HepG2 (cell line): ENCODE measurements at regions not wholly inside any gene's neighbourhood (a gene's known extent, or its start where the extent isn't known, plus 50 kb on each side); places are given as distances from the start of the nearest gene placed in this dataset.

Experiments used
- ATAC-seq: fragments of 200-7000 bp; cut with Tn5 transposase; 3 replicates; pipeline ENCODE4 v1.9.1; 2020; ENCODE audit warnings: mild to moderate bottlenecking, moderate library complexity
- BruUV-seq: library from RNA; stranded (reverse); fragments of 400-500 nt; replicated peaks from 2 replicates; lab custom pipeline; 2021; lab: Mats Ljungman, UMichigan
- CTCF ChIA-PET: fragments of 300-600 bp; formaldehyde crosslinking; extraction: SDS; loops from one replicate; lab custom pipeline; 2021; ENCODE audit warnings: low total read pairs, inconsistent platforms, low intra/inter-chr PET ratio; lab: Yijun Ruan, JAX
- POLR2A ChIA-PET: fragments of 350-600 bp; sonication (Branson Sonifier 250); formaldehyde crosslinking; loops from one replicate; lab custom pipeline; 2020; ENCODE audit warnings: antibody characterized with exemption, inconsistent platforms; lab: Yijun Ruan, JAX
- DNase-seq: peaks from one replicate; pipeline ENCODE4 v3.0.0-alpha.2; 2015; ENCODE audit warnings: low spot score
- FAIRE-seq: peaks from 3 replicates; lab custom pipeline; 2011; peaks lifted over from hg19 to GRCh38; lab: Jason Lieb, UNC
- H2AFZ ChIP-seq: one replicate; pipeline ENCODE4 v1.6.1; 2011; ENCODE audit warnings: low read length, inconsistent platforms
- H3K27ac ChIP-seq: fragments of 300-600 bp; 3 replicates; pipeline ENCODE4 v1.8.0; 2011; ENCODE audit warnings: mixed run types, mild to moderate bottlenecking, mixed read lengths, low read length, inconsistent platforms; ENCODE audit not compliant: insufficient read depth; ENCODE audit errors: extremely low read length
- H3K27me3 ChIP-seq, 2 experiments: fragments of 200-600 bp in 1 of 2; 2 replicates in 1 of 2; 3 replicates in 1 of 2; pipeline versions ENCODE4 v1.6.0 to v1.8.0; 2011; ENCODE audit warnings: low read length in 2 of 2, mild to moderate bottlenecking in 2 of 2, moderate library complexity in 2 of 2, inconsistent platforms in 1 of 2; ENCODE audit not compliant: insufficient read depth in 2 of 2, control insufficient read depth in 1 of 2
- H3K36me3 ChIP-seq, 2 experiments: fragments of 200-600 bp in 1 of 2; replicated peaks in 1 of 2; 2 replicates in 1 of 2; 3 replicates in 1 of 2; pipeline versions ENCODE4 v1.5.1 to v1.8.0; 2011; ENCODE audit warnings: low read length in 2 of 2, inconsistent platforms in 1 of 2; ENCODE audit not compliant: insufficient read depth in 2 of 2, control insufficient read depth in 1 of 2
- H3K4me1 ChIP-seq: 2 replicates; pipeline ENCODE4 v1.5.1; 2012; ENCODE audit warnings: low read length, inconsistent platforms; ENCODE audit not compliant: insufficient read depth
- H3K4me2 ChIP-seq: 2 replicates; pipeline ENCODE4 v1.6.0; 2011; ENCODE audit warnings: low read depth, low read length, inconsistent platforms
- H3K4me3 ChIP-seq, 3 experiments: fragments of 200-600 bp in 1 of 3; sonication (generic), shearing (Covaris generic) in 1 of 3; replicated peaks in 1 of 3; 2 replicates each; pipeline ENCODE4 v1.5.1; 2011 to 2016; ENCODE audit warnings: low read length in 3 of 3, inconsistent platforms in 2 of 3, low read depth in 2 of 3, mild to moderate bottlenecking in 2 of 3, control low read depth in 1 of 3, mixed read lengths in 1 of 3; ENCODE audit not compliant: insufficient read depth in 1 of 3
- H3K79me2 ChIP-seq: one replicate; pipeline ENCODE4 v1.6.1; 2011; ENCODE audit warnings: low read length, inconsistent platforms; ENCODE audit not compliant: insufficient read depth
- H3K9ac ChIP-seq: 2 replicates; pipeline ENCODE4 v1.6.0; 2011; ENCODE audit warnings: mild to moderate bottlenecking, low read depth, low read length, inconsistent platforms; ENCODE audit not compliant: insufficient read depth
- H3K9me3 ChIP-seq: 2 replicates; pipeline ENCODE4 v1.5.1; 2012; ENCODE audit warnings: mild to moderate bottlenecking, low read length
- H4K20me1 ChIP-seq: 2 replicates; pipeline ENCODE4 v1.6.0; 2011; ENCODE audit warnings: inconsistent platforms, mild to moderate bottlenecking, low read length, moderate library complexity; ENCODE audit not compliant: insufficient read depth
- ARID3A ChIP-seq: IDR thresholded peaks from 2 replicates; pipeline ENCODE4 v1.6.1; 2012; ENCODE audit warnings: low read depth, low read length, improper control_type of control experiment
- BRCA1 ChIP-seq: sonication (generic); formaldehyde crosslinking; IDR thresholded peaks from 2 replicates; pipeline ENCODE4 v1.4.0; 2020; ENCODE audit warnings: missing genetic modification reagents
- CBFB ChIP-seq: sonication (generic); formaldehyde crosslinking; IDR thresholded peaks from 2 replicates; pipeline ENCODE4 v1.4.0; 2020; ENCODE audit warnings: missing genetic modification reagents
- HBP1 ChIP-seq: IDR thresholded peaks from 2 replicates; pipeline ENCODE4 v1.6.1; 2016; ENCODE audit warnings: low read depth, control low read depth
- HIC2 ChIP-seq: sonication (generic); formaldehyde crosslinking; IDR thresholded peaks from 2 replicates; pipeline ENCODE4 v1.9.0; 2022; ENCODE audit warnings: low read depth, missing genetic modification reagents
- NFYB ChIP-seq: sonication (generic); formaldehyde crosslinking; IDR thresholded peaks from 2 replicates; pipeline ENCODE4 v1.4.0; 2020; ENCODE audit warnings: missing genetic modification reagents
- NR0B2 ChIP-seq: sonication (generic); formaldehyde crosslinking; IDR thresholded peaks from 2 replicates; pipeline ENCODE4 v1.4.0; 2020; ENCODE audit warnings: mild to moderate bottlenecking, missing genetic modification reagents
- NR3C1 ChIP-seq: sonication (generic); formaldehyde crosslinking; IDR thresholded peaks from 2 replicates; pipeline ENCODE4 v1.4.0; 2020; ENCODE audit warnings: missing genetic modification reagents
- ONECUT2 ChIP-seq: sonication (generic); formaldehyde crosslinking; IDR thresholded peaks from 2 replicates; pipeline ENCODE4 v1.4.0; 2020; ENCODE audit warnings: missing genetic modification reagents
- REL ChIP-seq: sonication (generic); formaldehyde crosslinking; conservative IDR thresholded peaks from 2 replicates; pipeline ENCODE4 v1.8.0; 2022; ENCODE audit warnings: mild to moderate bottlenecking, missing genetic modification reagents, moderate library complexity
- TBX2 ChIP-seq: sonication (generic); formaldehyde crosslinking; IDR thresholded peaks from 2 replicates; pipeline ENCODE4 v1.5.0; 2020; ENCODE audit warnings: missing genetic modification reagents, mild to moderate bottlenecking, borderline replicate concordance
- TIGD3 ChIP-seq: sonication (generic); formaldehyde crosslinking; IDR thresholded peaks from 2 replicates; pipeline ENCODE4 v1.5.1; 2020; ENCODE audit warnings: mild to moderate bottlenecking, missing genetic modification reagents, borderline replicate concordance
- ZFYVE20 ChIP-seq: sonication (generic); formaldehyde crosslinking; IDR thresholded peaks from 2 replicates; pipeline ENCODE4 v1.8.0; 2023; ENCODE audit warnings: low read depth, mild to moderate bottlenecking, moderate library complexity, missing genetic modification reagents, borderline replicate concordance
- ZMYM3 ChIP-seq: sonication (generic); formaldehyde crosslinking; IDR thresholded peaks from 2 replicates; pipeline ENCODE4 v1.5.1; 2020; ENCODE audit warnings: mild to moderate bottlenecking, missing genetic modification reagents
- ZNF251 ChIP-seq: sonication (generic); formaldehyde crosslinking; IDR thresholded peaks from 2 replicates; pipeline ENCODE4 v1.9.0; 2021; ENCODE audit warnings: mild to moderate bottlenecking, missing genetic modification reagents
- ZNF441 ChIP-seq: sonication (generic); formaldehyde crosslinking; IDR thresholded peaks from 2 replicates; pipeline ENCODE4 v1.7.0; 2021; ENCODE audit warnings: missing genetic modification reagents, borderline replicate concordance
- ZNF674 ChIP-seq: sonication (generic); formaldehyde crosslinking; IDR thresholded peaks from 2 replicates; pipeline ENCODE4 v1.5.0; 2020; ENCODE audit warnings: low read depth, mild to moderate bottlenecking, missing genetic modification reagents
- ZSCAN29 ChIP-seq: sonication (generic); formaldehyde crosslinking; conservative IDR thresholded peaks from 2 replicates; pipeline ENCODE4 v1.4.0; 2020; ENCODE audit warnings: mild to moderate bottlenecking, missing genetic modification reagents
- WGBS: methylation state at CpG from one replicate; pipeline ENCODE4 v1.1.6; 2017; ENCODE audit warnings: low lambda C conversion rate; 5-methylcytosine and 5-hydroxymethylcytosine counted together
- in situ Hi-C: cut with HindIII; loops from 2 replicates; pipeline ENCODE4 v1.10.0; 2017; ENCODE audit warnings: low pct_unique_long_range_greater_than_20kb; ENCODE audit not compliant: extremely low pct_ligation_motif_present
- intact Hi-C: fragments of 100-400 bp; cut with micrococcal nuclease; formaldehyde crosslinking; loops from one replicate; pipeline ENCODE4 v1.10.0; 2022; ENCODE audit not compliant: unreplicated experiment

GRCh38 chr4:28621591-28621990 is 1761.0 kb downstream of the STIM2 start:
- H3K27ac ChIP-seq: no peak overlapping the region
- peaks cover 79% of the 10 kb centered on the region for H3K9me3 ChIP-seq
- no peaks in the 10 kb centered on the region for H3K4me1 ChIP-seq
- in situ Hi-C loops: no loop called here
- H3K79me2 ChIP-seq: no peaks in the 10 kb centered on the region
- intact Hi-C loops: no loop called here
- BruUV-seq: no TSS peak
- FAIRE-seq: no peak
- ChIA-PET POLR2A (no interaction called here), CTCF (no interaction called here)
- H3K9ac ChIP-seq: no peak overlapping the region
- 0% methylated on average over 3 of the region's 3 CpGs for WGBS
- no peaks in the 10 kb centered on the region for H3K36me3 ChIP-seq
- H3K4me2 ChIP-seq: no peak overlapping the region
- no peaks in the 10 kb centered on the region for H3K27me3 ChIP-seq
- ATAC-seq: no peak
- H2AFZ ChIP-seq: no peak overlapping the region
- TF ChIP-seq TBX2 (CRISPR knock-in tag) (no peak), ZNF251 (no peak), HIC2 (CRISPR knock-in tag) (no peak), CBFB (CRISPR knock-in tag) (no peak), ARID3A (no peak), ZNF441 (CRISPR knock-in tag) (no peak), ONECUT2 (CRISPR knock-in tag) (no peak), NFYB (CRISPR knock-in tag) (no peak), ZFYVE20 (CRISPR knock-in tag) (no peak), ZMYM3 (no peak), NR0B2 (no peak), TIGD3 (CRISPR knock-in tag) (no peak), HBP1 (CRISPR knock-in tag) (no peak), ZNF674 (no peak), REL (CRISPR knock-in tag) (no peak), ZSCAN29 (CRISPR knock-in tag) (no peak), BRCA1 (CRISPR knock-in tag) (no peak), NR3C1 (CRISPR knock-in tag) (no peak)
- no peaks in the 10 kb centered on the region for H4K20me1 ChIP-seq
- no peak for DNase-seq
- H3K4me3 ChIP-seq: no peak overlapping the region
